BE2C (cell line): ENCODE measurements at regions not wholly inside any gene's neighbourhood (a gene's known extent, or its start where the extent isn't known, plus 50 kb on each side); places are given as distances from the start of the nearest gene placed in this dataset.

ENCODE experiments used
- DNase-seq: peaks from one replicate; pipeline ENCODE4 v3.0.0-alpha.2; 2020
- H3K27me3 ChIP-seq: fragments of 250-450 bp; sonication (Bioruptor Pico); 2 replicates; pipeline ENCODE4 v1.5.1; 2020; ENCODE audit warnings: mild to moderate bottlenecking
- H3K36me3 ChIP-seq: fragments of 250-450 bp; sonication (Bioruptor Pico); 2 replicates; pipeline ENCODE4 v1.5.1; 2020; ENCODE audit warnings: mild to moderate bottlenecking
- H3K4me1 ChIP-seq: fragments of 250-450 bp; sonication (Bioruptor Pico); 2 replicates; pipeline ENCODE4 v1.5.1; 2020
- H3K4me3 ChIP-seq: 2 replicates; pipeline ENCODE4 v1.5.1; 2011; ENCODE audit warnings: low read depth, low read length
- H3K9me3 ChIP-seq: fragments of 250-450 bp; sonication (Bioruptor Pico); 2 replicates; pipeline ENCODE4 v1.5.1; 2020
- TF ChIP-seq, protein P1 (sequence below): IDR thresholded peaks from 2 replicates; pipeline ENCODE4 v1.5.1; 2012; ENCODE audit warnings: mild to moderate bottlenecking, low read depth, low read length

DNA sequence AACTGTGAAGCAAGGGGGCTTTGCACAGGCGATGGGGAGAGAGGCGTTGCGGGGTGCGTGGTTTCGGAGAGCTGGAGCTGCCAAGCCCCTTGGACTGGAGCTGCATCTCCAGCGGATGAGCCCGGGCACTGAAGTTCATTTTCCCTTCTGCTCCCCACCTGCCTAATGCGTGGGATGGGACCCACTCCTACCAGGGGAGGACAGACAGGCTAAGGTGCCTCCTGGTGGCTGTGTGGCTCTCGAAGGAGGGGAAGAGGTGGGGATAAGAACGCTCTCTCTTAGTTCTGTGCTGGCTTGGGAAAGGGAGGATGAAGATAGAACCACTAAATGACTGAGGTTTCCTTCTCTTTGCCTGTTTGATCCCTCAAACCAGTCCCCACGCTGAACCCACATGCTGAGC lies 177.6 kb upstream of the PITRM1 start:
- TF ChIP-seq, protein P1, sequence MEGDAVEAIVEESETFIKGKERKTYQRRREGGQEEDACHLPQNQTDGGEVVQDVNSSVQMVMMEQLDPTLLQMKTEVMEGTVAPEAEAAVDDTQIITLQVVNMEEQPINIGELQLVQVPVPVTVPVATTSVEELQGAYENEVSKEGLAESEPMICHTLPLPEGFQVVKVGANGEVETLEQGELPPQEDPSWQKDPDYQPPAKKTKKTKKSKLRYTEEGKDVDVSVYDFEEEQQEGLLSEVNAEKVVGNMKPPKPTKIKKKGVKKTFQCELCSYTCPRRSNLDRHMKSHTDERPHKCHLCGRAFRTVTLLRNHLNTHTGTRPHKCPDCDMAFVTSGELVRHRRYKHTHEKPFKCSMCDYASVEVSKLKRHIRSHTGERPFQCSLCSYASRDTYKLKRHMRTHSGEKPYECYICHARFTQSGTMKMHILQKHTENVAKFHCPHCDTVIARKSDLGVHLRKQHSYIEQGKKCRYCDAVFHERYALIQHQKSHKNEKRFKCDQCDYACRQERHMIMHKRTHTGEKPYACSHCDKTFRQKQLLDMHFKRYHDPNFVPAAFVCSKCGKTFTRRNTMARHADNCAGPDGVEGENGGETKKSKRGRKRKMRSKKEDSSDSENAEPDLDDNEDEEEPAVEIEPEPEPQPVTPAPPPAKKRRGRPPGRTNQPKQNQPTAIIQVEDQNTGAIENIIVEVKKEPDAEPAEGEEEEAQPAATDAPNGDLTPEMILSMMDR, result no peak
- H3K4me1 ChIP-seq, result no peaks in the 10 kb centered on the region
- H3K36me3 ChIP-seq, result no peaks in the 10 kb centered on the region
- H3K9me3 ChIP-seq, result no peaks in the 10 kb centered on the region
- DNase-seq, result no peak
- no peak overlapping the region for H3K4me3 ChIP-seq
- no peaks in the 10 kb centered on the region for H3K27me3 ChIP-seq

DNA sequence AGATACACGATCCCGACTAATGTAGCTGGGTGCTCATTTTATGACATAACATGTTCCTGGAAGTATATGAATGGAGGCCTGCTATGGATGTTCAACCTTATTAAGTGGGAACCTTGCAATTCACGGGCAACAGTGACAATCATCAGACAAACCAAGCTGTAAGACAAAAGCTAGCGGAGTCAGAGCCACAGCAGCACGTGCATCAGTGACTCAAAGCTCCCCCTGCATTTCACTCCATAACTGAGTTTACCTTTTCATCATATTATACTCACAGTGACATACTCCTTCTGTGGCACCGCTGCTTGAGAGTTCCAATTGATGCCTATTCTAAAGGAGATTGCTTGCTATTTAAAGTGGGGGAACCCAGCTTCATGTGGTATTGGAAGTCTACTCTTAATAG lies 176.0 kb upstream of the PITRM1 start:
- TF ChIP-seq, protein P1, result no peak
- Histone ChIP-seq H3K9me3 (no peaks in the 10 kb centered on the region), H3K4me1 (no peaks in the 10 kb centered on the region), H3K4me3 (no peak overlapping the region), H3K27me3 (no peaks in the 10 kb centered on the region), H3K36me3 (no peaks in the 10 kb centered on the region)
- no peak for DNase-seq

DNA sequence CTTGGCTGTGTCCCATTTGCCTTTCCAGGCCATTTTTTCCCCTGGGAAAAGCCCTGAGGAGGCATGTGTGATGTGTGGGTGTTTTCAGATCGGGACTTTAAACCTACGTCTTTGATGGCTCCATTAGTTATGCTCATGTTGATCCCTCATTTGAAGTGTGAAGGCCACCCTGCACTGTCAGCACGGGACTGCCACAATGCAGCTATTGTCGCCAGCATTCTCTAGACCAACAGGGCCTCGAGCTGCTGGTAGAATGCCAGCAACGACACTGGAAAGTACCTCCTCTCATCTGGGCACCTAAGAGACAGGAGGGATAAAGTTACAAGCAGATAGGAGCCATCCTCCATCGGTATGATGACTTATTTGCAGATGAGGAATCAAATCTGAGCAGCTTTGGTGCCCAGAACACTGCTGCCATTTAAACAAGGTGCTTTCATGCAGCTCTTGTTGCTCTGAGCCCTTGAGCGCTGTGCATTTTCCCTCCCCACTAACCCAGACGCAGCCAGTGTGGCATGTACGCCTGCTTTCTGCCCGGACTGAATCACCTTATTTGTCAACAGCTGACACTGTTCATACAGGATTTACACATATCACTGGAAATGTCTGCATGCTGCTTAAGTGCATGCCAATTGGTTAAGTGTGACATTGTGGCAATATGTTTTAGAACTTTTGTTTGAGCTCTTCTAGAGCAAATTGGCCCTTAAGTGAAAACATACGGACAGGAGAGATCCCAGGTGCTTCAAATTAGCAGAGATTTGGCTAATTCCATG lies 175.0 kb upstream of the PITRM1 start:
- Histone ChIP-seq H3K9me3 (no peaks in the 10 kb centered on the region), H3K4me1 (no peaks in the 10 kb centered on the region), H3K27me3 (no peaks in the 10 kb centered on the region), H3K36me3 (no peaks in the 10 kb centered on the region), H3K4me3 (no peak overlapping the region)
- DNase-seq, result no peak
- TF ChIP-seq, protein P1, result no peak

DNA sequence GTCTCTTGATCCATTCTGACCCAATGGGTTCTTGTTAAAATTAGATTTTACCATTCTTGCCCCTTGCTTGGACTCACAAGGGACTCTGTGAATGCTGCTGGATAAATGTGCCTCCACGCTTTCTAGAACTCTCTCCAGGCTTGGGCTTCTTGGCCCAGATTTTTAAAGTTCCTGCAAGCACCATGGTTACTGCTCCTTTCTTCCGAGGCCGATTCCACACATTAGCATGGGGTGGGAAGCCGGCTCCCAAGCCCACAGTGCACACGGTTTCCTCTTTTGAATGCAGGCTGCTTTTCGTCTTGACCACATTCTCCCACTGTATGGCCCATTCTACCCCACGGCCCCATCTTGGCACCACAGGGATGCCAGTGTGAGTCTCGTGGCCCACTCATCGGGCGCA lies 174.3 kb upstream of the PITRM1 start:
- TF ChIP-seq, protein P1, result no peak

DNA sequence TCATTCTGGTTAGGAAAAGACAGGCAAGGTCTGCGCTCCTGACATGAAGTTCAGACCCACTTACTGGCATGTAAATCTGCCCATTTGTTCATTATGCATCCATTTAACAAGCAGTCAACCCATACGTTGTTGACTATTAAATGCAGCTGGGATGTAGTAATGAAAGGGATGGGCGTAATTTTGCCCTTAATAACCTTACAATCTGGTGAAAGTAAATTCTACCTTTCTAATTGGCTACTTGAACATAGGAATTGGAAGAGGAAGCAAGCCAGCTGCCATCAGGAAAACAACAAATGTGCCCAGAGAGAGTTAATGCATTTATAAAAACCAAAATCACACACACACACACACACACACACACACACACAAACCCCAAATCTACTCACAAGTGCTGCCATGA lies 170.2 kb upstream of the PITRM1 start:
- Histone ChIP-seq H3K27me3 (no peaks in the 10 kb centered on the region), H3K36me3 (no peaks in the 10 kb centered on the region), H3K4me3 (no peak overlapping the region), H3K9me3 (no peaks in the 10 kb centered on the region), H3K4me1 (no peaks in the 10 kb centered on the region; the same call in 1 of the 2 replicates)
- TF ChIP-seq, protein P1, result no peak
- no peak for DNase-seq

More for the DNA sequence above, 174.3 kb upstream of the PITRM1 start:
- Histone ChIP-seq H3K9me3 (no peaks in the 10 kb centered on the region), H3K4me3 (no peak overlapping the region), H3K27me3 (no peaks in the 10 kb centered on the region), H3K36me3 (no peaks in the 10 kb centered on the region), H3K4me1 (no peaks in the 10 kb centered on the region)
- DNase-seq, result no peak

DNA sequence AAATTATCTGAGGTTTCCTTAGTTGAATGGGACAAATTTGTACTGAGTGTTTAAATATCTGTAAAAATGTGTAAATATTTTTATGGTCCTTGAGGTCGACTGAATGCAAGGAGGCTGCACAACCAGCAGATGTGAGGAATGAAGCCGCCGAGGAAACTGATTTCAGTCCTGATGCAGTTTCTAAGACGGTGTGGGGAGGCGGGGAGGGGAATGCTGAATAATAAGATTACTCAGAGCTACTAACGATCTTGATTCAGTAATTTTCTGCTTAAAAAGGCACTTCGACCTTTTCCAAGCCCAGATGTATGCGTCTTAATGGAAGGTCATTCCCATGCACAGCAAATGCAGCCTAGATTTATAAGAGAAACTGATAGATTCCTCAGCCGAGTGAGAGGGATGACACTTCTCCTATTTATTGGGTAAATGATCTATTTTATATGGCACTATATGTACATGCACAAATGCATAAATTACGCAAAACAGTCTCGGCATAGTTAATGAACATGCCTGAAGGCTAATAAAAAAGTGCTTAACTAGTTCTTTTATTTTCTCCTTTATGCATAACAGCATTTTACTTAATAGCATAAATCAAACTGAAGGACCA lies 167.6 kb upstream of the PITRM1 start:
- no peaks in the 10 kb centered on the region for H3K27me3 ChIP-seq
- no peaks in the 10 kb centered on the region for H3K36me3 ChIP-seq
- no peak overlapping the region for H3K4me3 ChIP-seq
- H3K9me3 ChIP-seq, result no peaks in the 10 kb centered on the region
- DNase-seq, result no peak
- TF ChIP-seq, protein P1, result no peak
- H3K4me1 ChIP-seq, result no peaks in the 10 kb centered on the region; the same call in 1 of the 2 replicates
